C4-2B (cell line): ENCODE measurements at regions not wholly inside any gene's neighbourhood (a gene's known extent, or its start where the extent isn't known, plus 50 kb on each side); places are given as distances from the start of the nearest gene placed in this dataset.

Experiments used
- H3K27ac ChIP-seq: fragments of 450-650 bp; 2 replicates; pipeline ENCODE4 v1.5.1; 2017
- CTCF ChIP-seq: fragments of 450-650 bp; conservative IDR thresholded peaks from 2 replicates; pipeline ENCODE4 v1.5.1; 2017; ENCODE audit warnings: mild to moderate bottlenecking
- ZFX ChIP-seq: fragments of 450-650 bp; IDR thresholded peaks from 2 replicates; pipeline ENCODE4 v1.6.1; 2017

GRCh38 chr3:18837137-18837755 lies 311.1 kb upstream of the KCNH8 start:
- no peak overlapping the region for H3K27ac ChIP-seq
- TF ChIP-seq CTCF: no peak
- no peak for TF ChIP-seq ZFX

- H3K27ac ChIP-seq: no peak overlapping the region
- TF ChIP-seq CTCF: no peak
- no peak for TF ChIP-seq ZFX
Observed at GRCh38 chr3:18835021-18835420, 313.3 kb upstream of the KCNH8 start.

- no peak for TF ChIP-seq CTCF
- no peak for TF ChIP-seq ZFX
- no peak overlapping the region for H3K27ac ChIP-seq
Observed at GRCh38 chr3:18830087-18830486, 318.2 kb upstream of the KCNH8 start.

GRCh38 chr3:18828637-18829036 lies 319.7 kb upstream of the KCNH8 start:
- TF ChIP-seq CTCF (no peak), ZFX (no peak)
- H3K27ac ChIP-seq: no peak overlapping the region

- H3K27ac ChIP-seq: no peak overlapping the region
- TF ChIP-seq CTCF (no peak), ZFX (no peak)
Observed at GRCh38 chr3:18827664-18828063, 320.6 kb upstream of the KCNH8 start.

- H3K27ac ChIP-seq: no peak overlapping the region
- TF ChIP-seq ZFX (no peak), CTCF (no peak)
Observed at GRCh38 chr3:18825665-18826064, 322.6 kb upstream of the KCNH8 start.

- no peak for TF ChIP-seq CTCF
- no peak for TF ChIP-seq ZFX
- H3K27ac ChIP-seq: no peak overlapping the region
Observed at GRCh38 chr3:18813300-18813699, 335.0 kb upstream of the KCNH8 start.
